H1 (cell line): ENCODE measurements at regions not wholly inside any gene's neighbourhood (a gene's known extent, or its start where the extent isn't known, plus 50 kb on each side); places are given as distances from the start of the nearest gene placed in this dataset.

ENCODE experiments used
- CTCF ChIA-PET: fragments of 300-600 bp; sonication (Branson Sonifier 250); formaldehyde crosslinking; loops from one replicate; lab custom pipeline; 2021; ENCODE audit not compliant: partially characterized antibody; lab: Charles Lee
- POLR2A ChIA-PET: fragments of 300-600 bp; sonication (Branson Sonifier 250); formaldehyde crosslinking; loops from one replicate; lab custom pipeline; 2021; ENCODE audit warnings: inconsistent platforms; ENCODE audit not compliant: partially characterized antibody; lab: Charles Lee
- DNase-seq, 2 experiments: peaks; one replicate each; pipeline versions ENCODE4 v3.0.0 to v3.0.0-alpha.2; 2010 to 2022; ENCODE audit warnings: low spot score in 2 of 2, low read depth in 1 of 2, mixed read lengths in 1 of 2
- FAIRE-seq: peaks from 2 replicates; lab custom pipeline; 2011; peaks lifted over from hg19 to GRCh38; lab: Jason Lieb, UNC
- H2AFZ ChIP-seq: 2 replicates; pipeline ENCODE4 v1.8.1; 2012; ENCODE audit warnings: low read length, inconsistent platforms
- H2AK5ac ChIP-seq: 2 replicates; pipeline ENCODE4 v1.6.1; 2013; ENCODE audit warnings: low read depth, low read length
- H2BK120ac ChIP-seq: replicated peaks from 2 replicates; pipeline ENCODE3; 2013; ENCODE audit warnings: low read depth, low read length, inconsistent platforms
- H2BK12ac ChIP-seq: 2 replicates; pipeline ENCODE4 v1.6.1; 2013; ENCODE audit warnings: low read depth, low read length
- H2BK15ac ChIP-seq: 2 replicates; pipeline ENCODE4 v1.6.1; 2013; ENCODE audit warnings: low read length
- H2BK20ac ChIP-seq: 2 replicates; pipeline ENCODE4 v1.6.1; 2013; ENCODE audit warnings: low read length
- H2BK5ac ChIP-seq: 2 replicates; pipeline ENCODE4 v1.6.1; 2013; ENCODE audit warnings: low read depth, low read length
- H3K14ac ChIP-seq: 2 replicates; pipeline ENCODE4 v1.6.1; 2013; ENCODE audit warnings: inconsistent platforms; ENCODE audit not compliant: insufficient read length
- H3K18ac ChIP-seq: 2 replicates; pipeline ENCODE4 v1.6.1; 2013; ENCODE audit warnings: low read length; ENCODE audit errors: extremely low read depth
- H3K23ac ChIP-seq: 2 replicates; pipeline ENCODE4 v1.6.1; 2013; ENCODE audit warnings: inconsistent platforms; ENCODE audit not compliant: insufficient read length
- H3K23me2 ChIP-seq: 2 replicates; pipeline ENCODE4 v1.6.1; 2013; ENCODE audit warnings: low read depth, low read length
- H3K27ac ChIP-seq: 2 replicates; pipeline ENCODE4 v1.6.1; 2011; ENCODE audit warnings: low read depth, low read length, inconsistent platforms
- H3K27me3 ChIP-seq, 4 experiments: replicated peaks in 1 of 4; 1 replicate in 1 of 4; 2 replicates in 3 of 4; pipeline versions ENCODE4 v1.6.1 to v1.8.1; 2011 to 2013; ENCODE audit warnings: low read length in 3 of 4, mild to moderate bottlenecking in 3 of 4, inconsistent platforms in 2 of 4, mixed read lengths in 2 of 4, moderate library complexity in 1 of 4; ENCODE audit not compliant: control insufficient read depth in 3 of 4, insufficient read depth in 3 of 4; ENCODE audit errors: extremely low read depth in 1 of 4
- H3K36me3 ChIP-seq, 4 experiments: 2 replicates each; pipeline versions ENCODE4 v1.6.1 to v1.8.1; 2011 to 2013; ENCODE audit warnings: mild to moderate bottlenecking in 4 of 4, low read length in 3 of 4, moderate library complexity in 2 of 4, control low read depth in 1 of 4, inconsistent platforms in 1 of 4; ENCODE audit not compliant: insufficient read depth in 4 of 4, control insufficient read depth in 2 of 4
- H3K4ac ChIP-seq: replicated peaks from 2 replicates; pipeline ENCODE3; 2013; ENCODE audit warnings: low read length, low read depth, mixed read lengths, inconsistent platforms; ENCODE audit not compliant: insufficient read length
- H3K4me1 ChIP-seq, 4 experiments: replicated peaks in 1 of 4; 1 replicate in 1 of 4; 2 replicates in 3 of 4; pipeline versions ENCODE4 v1.6.1 to v1.8.1; 2011 to 2013; ENCODE audit warnings: low read length in 3 of 4, inconsistent platforms in 2 of 4, mixed read lengths in 1 of 4; ENCODE audit not compliant: insufficient read depth in 4 of 4, control insufficient read depth in 3 of 4
- H3K4me2 ChIP-seq, 2 experiments: 2 replicates each; pipeline versions ENCODE4 v1.6.1 to v1.8.1; 2011 to 2013; ENCODE audit warnings: low read depth in 2 of 2, low read length in 2 of 2, control low read depth in 1 of 2, inconsistent platforms in 1 of 2, mild to moderate bottlenecking in 1 of 2; ENCODE audit not compliant: insufficient read depth in 1 of 2
- H3K4me3 ChIP-seq, 4 experiments: fragments of 200-600, 300-600 bp in 1 of 4; sonication (generic), shearing (Covaris generic), sonication (Bioruptor Twin) in 1 of 4; 2 replicates each; pipeline versions ENCODE4 v1.5.1 to v1.8.1; 2011 to 2016; ENCODE audit warnings: low read length in 4 of 4, low read depth in 3 of 4, control low read depth in 2 of 4, inconsistent platforms in 2 of 4, mild to moderate bottlenecking in 2 of 4, mixed read lengths in 1 of 4, moderate library complexity in 1 of 4; ENCODE audit not compliant: insufficient read depth in 2 of 4; ENCODE audit errors: extremely low read depth in 1 of 4
- H3K56ac ChIP-seq: replicated peaks from 2 replicates; pipeline ENCODE3; 2013; ENCODE audit warnings: low read depth, mild to moderate bottlenecking, mixed read lengths, low read length, inconsistent platforms; ENCODE audit not compliant: insufficient read length
- H3K79me1 ChIP-seq: 2 replicates; pipeline ENCODE4 v1.6.1; 2013; ENCODE audit warnings: low read depth, low read length, control low read depth
- H3K79me2 ChIP-seq, 2 experiments: 2 replicates each; pipeline versions ENCODE4 v1.6.1 to v1.8.1; 2012 to 2013; ENCODE audit warnings: low read length in 2 of 2, mild to moderate bottlenecking in 2 of 2, inconsistent platforms in 1 of 2; ENCODE audit not compliant: insufficient read depth in 2 of 2, control insufficient read depth in 1 of 2
- H3K9ac ChIP-seq, 4 experiments: replicated peaks in 1 of 4; 1 replicate in 1 of 4; 2 replicates in 3 of 4; pipeline versions ENCODE4 v1.6.1 to v1.8.1; 2011 to 2013; ENCODE audit warnings: low read depth in 3 of 4, low read length in 3 of 4, control low read depth in 2 of 4, mild to moderate bottlenecking in 2 of 4, moderate library complexity in 2 of 4, inconsistent platforms in 1 of 4; ENCODE audit errors: extremely low read depth in 1 of 4
- H3K9me3 ChIP-seq, 2 experiments: 2 replicates each; pipeline versions ENCODE4 v1.6.1 to v1.8.1; 2012 to 2013; ENCODE audit warnings: mild to moderate bottlenecking in 2 of 2, moderate library complexity in 2 of 2, control low read depth in 1 of 2, inconsistent platforms in 1 of 2, low read depth in 1 of 2, low read length in 1 of 2, mixed read lengths in 1 of 2; ENCODE audit not compliant: insufficient read depth in 2 of 2
- H4K20me1 ChIP-seq, 2 experiments: replicated peaks in 1 of 2; 2 replicates each; pipeline versions ENCODE3 to v1.8.1; 2011 to 2013; ENCODE audit warnings: inconsistent platforms in 2 of 2, low read length in 2 of 2, mild to moderate bottlenecking in 1 of 2; ENCODE audit not compliant: insufficient read depth in 2 of 2, control insufficient read depth in 1 of 2
- H4K5ac ChIP-seq: 2 replicates; pipeline ENCODE4 v1.6.1; 2013; ENCODE audit warnings: low read length, low read depth, mixed read lengths, inconsistent platforms; ENCODE audit not compliant: insufficient read length
- H4K8ac ChIP-seq: 2 replicates; pipeline ENCODE4 v1.8.0; 2013; ENCODE audit warnings: mild to moderate bottlenecking, moderate library complexity, low read length, inconsistent platforms; ENCODE audit not compliant: insufficient read depth; ENCODE audit errors: extremely low read depth
- H4K91ac ChIP-seq: replicated peaks from 2 replicates; pipeline ENCODE3; 2013; ENCODE audit warnings: low read length, mixed read lengths, inconsistent platforms; ENCODE audit not compliant: insufficient read length
- BCL11A ChIP-seq, 2 experiments: IDR thresholded peaks; one replicate each; pipeline ENCODE4 v1.6.1; 2011; ENCODE audit warnings: low read depth in 2 of 2, low read length in 2 of 2, mild to moderate bottlenecking in 2 of 2
- CEBPB ChIP-seq: IDR thresholded peaks from 2 replicates; pipeline ENCODE4 v1.6.1; 2012; ENCODE audit warnings: low read depth, low read length
- GABPA ChIP-seq: IDR thresholded peaks from 2 replicates; pipeline ENCODE4 v1.6.1; 2011; ENCODE audit warnings: mild to moderate bottlenecking, low read length, moderate library complexity, borderline replicate concordance; ENCODE audit not compliant: insufficient read depth
- WGBS, 2 experiments: shearing (Covaris generic) in 1 of 2; methylation state at CpG; one replicate each; pipeline versions ENCODE4 v1.1.6 to v1.1.7; 2013 to 2015; ENCODE audit warnings: low lambda C conversion rate in 2 of 2, mixed read lengths in 2 of 2, inconsistent platforms in 1 of 2, low coverage in 1 of 2, missing lambda C conversion rate in 1 of 2; ENCODE audit not compliant: insufficient replicate concordance in 2 of 2, insufficient coverage in 1 of 2, insufficient read length in 1 of 2; ENCODE audit errors: extremely low coverage in 1 of 2, missing lambda C conversion rate in 1 of 2; 5-methylcytosine and 5-hydroxymethylcytosine counted together

GRCh38 chr9:85416715-85417114 lies 325.0 kb downstream of the AGTPBP1 start:
- CTCF ChIA-PET = interaction anchor here (0.6 to 3.5 kb wide), 4 partner anchors 8 to 339 kb away, joined by 3 to 17 read pairs (median 6); no protein-coding TSS in a partner anchor
- no peak overlapping the region for H2BK5ac ChIP-seq
- no peak for FAIRE-seq
- no peak overlapping the region for H4K91ac ChIP-seq
- no peak overlapping the region for H4K5ac ChIP-seq
- H2BK12ac ChIP-seq = no peak overlapping the region
- H3K23me2 ChIP-seq = no peaks in the 10 kb centered on the region; the same call in 1 of the 2 replicates
- H2BK20ac ChIP-seq = no peak overlapping the region
- WGBS, 2 experiments = 82% methylated on average over 1 of the region's 1 CpG; no CpG with 5 or more reads in 1 of the 2 experiments
- H2AFZ ChIP-seq = no peak overlapping the region
- H3K14ac ChIP-seq = no peak overlapping the region
- POLR2A ChIA-PET = no interaction called here
- H3K27me3 ChIP-seq = no peaks in the 10 kb centered on the region; a peak in 1 of 7 replicates
- no peak for DNase-seq
- no peak overlapping the region for H3K23ac ChIP-seq
- no peak overlapping the region for H3K27ac ChIP-seq
- TF ChIP-seq CEBPB (no peak), GABPA (no peak), BCL11A (IDR thresholded peaks at IDR 0.05; ENCODE audit: low read depth in 2 of 2, low read length in 2 of 2) (no peak)
- no peaks in the 10 kb centered on the region; a peak in 1 of 4 replicates for H3K9me3 ChIP-seq
- H3K79me1 ChIP-seq = no peaks in the 10 kb centered on the region
- H3K4me3 ChIP-seq = no peak overlapping the region
- H2BK120ac ChIP-seq = no peak overlapping the region
- no peak overlapping the region for H3K18ac ChIP-seq
- H2AK5ac ChIP-seq = no peak overlapping the region
- no peak overlapping the region for H3K4me2 ChIP-seq
- H3K79me2 ChIP-seq = no peaks in the 10 kb centered on the region
- no peaks in the 10 kb centered on the region for H4K20me1 ChIP-seq
- no peak overlapping the region for H3K56ac ChIP-seq
- no peaks in the 10 kb centered on the region for H3K36me3 ChIP-seq
- H4K8ac ChIP-seq = no peak overlapping the region
- H2BK15ac ChIP-seq = no peak overlapping the region
- H3K4ac ChIP-seq = no peak overlapping the region
- H3K9ac ChIP-seq = no peak overlapping the region
- peaks cover 0 to 7% (median under 1%) of the 10 kb centered on the region in 4 experiments; a peak in 2 of 7 replicates for H3K4me1 ChIP-seq
